ENCODE measurements at regions not wholly inside any gene's neighbourhood (a gene's known extent, or its start where the extent isn't known, plus 50 kb on each side); places are given as distances from the start of the nearest gene placed in this dataset.

DNA sequence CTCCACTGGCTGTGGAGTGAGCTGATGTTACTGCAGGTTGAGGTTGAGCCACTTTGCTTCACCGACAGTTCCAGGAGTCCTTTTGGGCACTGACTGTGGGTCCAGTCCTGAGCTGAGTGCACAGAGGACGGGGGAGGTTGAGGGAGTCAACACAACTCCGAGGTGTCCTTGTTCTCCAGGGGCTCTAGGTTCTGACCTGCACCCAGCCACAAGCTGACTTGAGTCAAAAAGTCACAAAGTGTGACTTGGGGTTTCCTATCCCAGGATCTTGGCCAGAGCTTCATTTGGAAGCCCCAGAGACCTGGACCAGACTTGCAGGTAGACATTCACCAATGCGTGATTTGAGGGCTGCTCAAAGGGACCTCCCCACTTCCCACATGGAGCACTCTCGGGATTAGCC lies 95.0 kb downstream of the FAM43A start:
- Mint-ChIP-seq H3K27me3 (ENCODE audit: low read depth in 2 of 2) (peaks cover 16 to 21% of the 10 kb centered on the region in 2 donors), H3K9me3 (no peaks in the 10 kb centered on the region), H3K4me1 (no peaks in the 10 kb centered on the region), H3K27ac (no peak overlapping the region), H3K36me3 (no peaks in the 10 kb centered on the region), H3K4me3 (no peak overlapping the region)
- DNase-seq (no peak), ATAC-seq (no peak)
- Histone ChIP-seq H3K4me3 (ENCODE audit: low read length) (no peak overlapping the region), H3K27ac (ENCODE audit: low read length) (no peak overlapping the region), H3K27me3 (ENCODE audit: control insufficient read depth, insufficient read depth, low read length) (no peaks in the 10 kb centered on the region), H3K9me3 (ENCODE audit: control insufficient read depth, insufficient read depth, low read length) (no peaks in the 10 kb centered on the region), H3K4me1 (ENCODE audit: control insufficient read depth, insufficient read depth, low read length) (no peaks in the 10 kb centered on the region), H3K36me3 (ENCODE audit: control insufficient read depth, insufficient read depth, low read length) (no peaks in the 10 kb centered on the region)
- intact Hi-C loops (cut with micrococcal nuclease) = no loop called here
- 90% methylated on average over 5 of the region's 5 CpGs for WGBS (ENCODE audit: insufficient coverage)
- TF ChIP-seq, protein P1, sequence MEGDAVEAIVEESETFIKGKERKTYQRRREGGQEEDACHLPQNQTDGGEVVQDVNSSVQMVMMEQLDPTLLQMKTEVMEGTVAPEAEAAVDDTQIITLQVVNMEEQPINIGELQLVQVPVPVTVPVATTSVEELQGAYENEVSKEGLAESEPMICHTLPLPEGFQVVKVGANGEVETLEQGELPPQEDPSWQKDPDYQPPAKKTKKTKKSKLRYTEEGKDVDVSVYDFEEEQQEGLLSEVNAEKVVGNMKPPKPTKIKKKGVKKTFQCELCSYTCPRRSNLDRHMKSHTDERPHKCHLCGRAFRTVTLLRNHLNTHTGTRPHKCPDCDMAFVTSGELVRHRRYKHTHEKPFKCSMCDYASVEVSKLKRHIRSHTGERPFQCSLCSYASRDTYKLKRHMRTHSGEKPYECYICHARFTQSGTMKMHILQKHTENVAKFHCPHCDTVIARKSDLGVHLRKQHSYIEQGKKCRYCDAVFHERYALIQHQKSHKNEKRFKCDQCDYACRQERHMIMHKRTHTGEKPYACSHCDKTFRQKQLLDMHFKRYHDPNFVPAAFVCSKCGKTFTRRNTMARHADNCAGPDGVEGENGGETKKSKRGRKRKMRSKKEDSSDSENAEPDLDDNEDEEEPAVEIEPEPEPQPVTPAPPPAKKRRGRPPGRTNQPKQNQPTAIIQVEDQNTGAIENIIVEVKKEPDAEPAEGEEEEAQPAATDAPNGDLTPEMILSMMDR (IDR thresholded peaks at IDR 0.05) = no peak

DNA sequence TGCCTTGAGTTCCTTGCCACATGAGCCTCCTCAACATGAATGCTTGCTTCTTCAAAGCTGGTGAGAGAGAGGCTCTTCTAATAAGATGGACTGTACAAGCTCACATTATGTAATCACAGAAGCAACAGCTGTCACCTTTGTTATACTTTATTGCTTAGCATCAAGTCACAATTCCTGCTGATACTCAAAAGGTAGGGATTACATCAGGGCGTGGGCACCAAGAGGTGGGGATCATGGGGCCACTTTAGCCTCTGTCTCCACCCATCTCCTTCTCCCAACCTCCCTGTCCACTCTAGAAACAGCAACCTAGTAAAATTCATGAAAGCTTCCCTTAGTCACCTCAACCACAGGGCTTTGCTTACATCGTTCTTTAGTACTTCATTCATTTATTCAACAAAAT lies 95.9 kb downstream of the FAM43A start:
- no peaks in the 10 kb centered on the region for H3K4me1 ChIP-seq (ENCODE audit: control insufficient read depth, insufficient read depth, low read length)
- H3K36me3 ChIP-seq (ENCODE audit: control insufficient read depth, insufficient read depth, low read length) = no peaks in the 10 kb centered on the region
- TF ChIP-seq, protein P1 (IDR thresholded peaks at IDR 0.05) = no peak
- ATAC-seq = no peak
- H3K27ac Mint-ChIP-seq = no peak overlapping the region
- peaks cover 12 to 14% of the 10 kb centered on the region in 2 donors for H3K27me3 Mint-ChIP-seq (ENCODE audit: low read depth in 2 of 2)
- H3K4me3 Mint-ChIP-seq = no peak overlapping the region
- H3K4me3 ChIP-seq (ENCODE audit: low read length) = no peak overlapping the region
- no peaks in the 10 kb centered on the region for H3K27me3 ChIP-seq (ENCODE audit: control insufficient read depth, insufficient read depth, low read length)
- no peaks in the 10 kb centered on the region for H3K9me3 ChIP-seq (ENCODE audit: control insufficient read depth, insufficient read depth, low read length)
- no peak overlapping the region for H3K27ac ChIP-seq (ENCODE audit: low read length)
- WGBS (ENCODE audit: insufficient coverage) = 71% methylated on average over 1 of the region's 2 CpGs
- no peaks in the 10 kb centered on the region for H3K9me3 Mint-ChIP-seq
- no peak for DNase-seq
- intact Hi-C loops (cut with micrococcal nuclease) = no loop called here
- no peaks in the 10 kb centered on the region for H3K36me3 Mint-ChIP-seq
- H3K4me1 Mint-ChIP-seq = no peaks in the 10 kb centered on the region

DNA sequence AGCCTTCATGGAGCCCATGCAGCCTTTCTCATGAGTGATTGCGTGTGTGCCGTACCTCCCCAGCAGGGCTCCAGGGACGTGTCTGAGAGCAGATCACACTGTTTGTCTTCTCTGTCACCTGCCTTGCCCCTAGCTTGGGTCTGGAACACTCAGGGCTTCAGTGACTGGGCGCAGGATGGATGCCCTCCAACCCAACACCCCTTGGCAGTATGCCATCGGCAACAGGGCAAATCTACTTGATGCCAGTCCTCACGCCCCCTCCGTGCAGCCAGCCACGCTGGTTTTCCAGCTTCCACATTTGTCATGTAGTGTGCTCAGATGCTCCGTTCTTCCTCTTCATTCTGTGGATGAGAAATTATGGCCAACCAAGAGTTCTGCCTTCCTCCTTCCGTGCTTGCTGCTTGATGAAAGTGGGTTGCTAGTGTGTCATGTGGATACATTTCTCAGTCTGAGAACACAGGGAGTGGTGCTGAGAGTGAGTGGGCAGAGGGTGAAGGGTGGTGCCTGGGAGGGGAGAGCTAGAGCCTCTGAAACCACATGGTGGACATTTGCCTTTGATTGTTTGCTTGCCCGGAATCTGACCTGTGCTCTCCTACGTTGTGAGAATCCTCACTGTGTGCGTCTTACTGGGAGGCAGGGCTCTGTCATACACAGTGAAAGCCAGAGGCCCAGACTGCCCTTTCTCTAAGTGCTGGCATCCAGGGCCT lies 97.2 kb downstream of the FAM43A start:
- no peaks in the 10 kb centered on the region for H3K36me3 Mint-ChIP-seq
- DNase-seq (no peak), ATAC-seq (no peak)
- Histone ChIP-seq H3K36me3 (ENCODE audit: control insufficient read depth, insufficient read depth, low read length) (no peaks in the 10 kb centered on the region), H3K27me3 (ENCODE audit: control insufficient read depth, insufficient read depth, low read length) (no peaks in the 10 kb centered on the region), H3K4me1 (ENCODE audit: control insufficient read depth, insufficient read depth, low read length) (no peaks in the 10 kb centered on the region), H3K4me3 (ENCODE audit: low read length) (no peak overlapping the region), H3K9me3 (ENCODE audit: control insufficient read depth, insufficient read depth, low read length) (no peaks in the 10 kb centered on the region), H3K27ac (ENCODE audit: low read length) (no peak overlapping the region)
- H3K27ac Mint-ChIP-seq = no peak overlapping the region
- WGBS (ENCODE audit: insufficient coverage) = 88% methylated on average over 13 of the region's 13 CpGs
- intact Hi-C loops (cut with micrococcal nuclease) = no loop called here
- peaks cover under 1 to 8% of the 10 kb centered on the region in 2 donors for H3K27me3 Mint-ChIP-seq (ENCODE audit: low read depth in 2 of 2)
- H3K4me3 Mint-ChIP-seq = no peak overlapping the region
- H3K4me1 Mint-ChIP-seq = no peaks in the 10 kb centered on the region
- H3K9me3 Mint-ChIP-seq = no peaks in the 10 kb centered on the region
- TF ChIP-seq, protein P1 (IDR thresholded peaks at IDR 0.05) = no peak

DNA sequence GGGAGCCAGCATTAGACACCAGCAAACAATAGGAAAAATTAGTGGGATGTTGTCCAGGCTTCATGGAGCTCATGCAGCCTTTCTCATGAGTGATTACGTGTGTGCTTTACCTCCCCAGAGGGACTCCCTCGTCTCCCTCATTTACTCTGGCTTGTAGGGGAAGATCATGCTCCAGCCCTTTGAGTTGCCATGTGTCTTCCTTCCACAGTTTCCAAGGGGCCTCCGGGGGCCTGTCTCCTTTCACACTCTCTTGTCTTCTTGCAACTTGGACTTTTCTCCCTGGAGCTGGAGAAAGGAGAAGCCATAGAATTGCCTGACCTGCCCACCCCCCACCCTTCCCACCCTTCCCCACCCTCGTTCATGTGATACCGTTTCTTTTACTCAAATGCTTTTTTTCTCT lies 98.7 kb downstream of the FAM43A start:
- Histone ChIP-seq H3K27ac (ENCODE audit: low read length) (no peak overlapping the region), H3K4me3 (ENCODE audit: low read length) (no peak overlapping the region), H3K36me3 (ENCODE audit: control insufficient read depth, insufficient read depth, low read length) (no peaks in the 10 kb centered on the region), H3K27me3 (ENCODE audit: control insufficient read depth, insufficient read depth, low read length) (no peaks in the 10 kb centered on the region), H3K9me3 (ENCODE audit: control insufficient read depth, insufficient read depth, low read length) (no peaks in the 10 kb centered on the region), H3K4me1 (ENCODE audit: control insufficient read depth, insufficient read depth, low read length) (no peaks in the 10 kb centered on the region)
- TF ChIP-seq, protein P1 (IDR thresholded peaks at IDR 0.05) = no peak
- DNase-seq (no peak), ATAC-seq (no peak)
- WGBS (ENCODE audit: insufficient coverage) = 92% methylated on average over 4 of the region's 5 CpGs
- no peak overlapping the region for H3K4me3 Mint-ChIP-seq
- peaks cover 0 to 3% of the 10 kb centered on the region in 2 donors for H3K27me3 Mint-ChIP-seq (ENCODE audit: low read depth in 2 of 2)
- H3K4me1 Mint-ChIP-seq = no peaks in the 10 kb centered on the region
- no peaks in the 10 kb centered on the region for H3K9me3 Mint-ChIP-seq
- intact Hi-C loops (cut with micrococcal nuclease) = no loop called here
- H3K36me3 Mint-ChIP-seq = no peaks in the 10 kb centered on the region
- H3K27ac Mint-ChIP-seq = no peak overlapping the region
